ENCODE measurements at regions not wholly inside any gene's neighbourhood (a gene's known extent, or its start where the extent isn't known, plus 50 kb on each side); places are given as distances from the start of the nearest gene placed in this dataset.

- Histone ChIP-seq H3K4me2 (ENCODE audit: insufficient read depth, insufficient read length, low read length) (no peak overlapping the region), H3K27me3 (ENCODE audit: insufficient read depth, low read length) (no peaks in the 10 kb centered on the region; the same call in 1 of the 2 replicates), H3K18ac (ENCODE audit: insufficient read length, low read depth, low read length) (no peak overlapping the region), H3K27ac (ENCODE audit: insufficient read length, low read depth, low read length) (no peak overlapping the region), H3K56ac (ENCODE audit: insufficient read length, low read depth, low read length) (no peak overlapping the region), H2BK15ac (ENCODE audit: low read depth, low read length) (no peak overlapping the region), H2BK5ac (ENCODE audit: insufficient read length, low read length) (no peak overlapping the region), H2BK12ac (ENCODE audit: insufficient read length, low read depth, low read length) (no peak overlapping the region), H3K14ac (ENCODE audit: insufficient read depth, low read length) (no peak overlapping the region), H4K91ac (ENCODE audit: insufficient read length, low read depth, low read length) (no peak overlapping the region), H2AK5ac (ENCODE audit: insufficient read length, low read length) (no peak overlapping the region), H3T11ph (ENCODE audit: low read length) (no peak overlapping the region), H3K79me1 (ENCODE audit: insufficient read depth, low read depth, low read length, poor library complexity, severe bottlenecking) (no peaks in the 10 kb centered on the region), H2BK20ac (ENCODE audit: low read depth, low read length, poor library complexity, severe bottlenecking) (no peak overlapping the region), H3K23ac (ENCODE audit: insufficient read length, low read depth, low read length) (no peak overlapping the region), H3K4me1 (ENCODE audit: insufficient read depth, low read length) (no peaks in the 10 kb centered on the region), H3K79me2 (ENCODE audit: insufficient read depth, low read length) (no peaks in the 10 kb centered on the region), H3K9ac (ENCODE audit: extremely low read depth, insufficient read length, low read length) (no peak overlapping the region), H3K23me2 (ENCODE audit: insufficient read length, low read depth, low read length, poor library complexity, severe bottlenecking) (no peaks in the 10 kb centered on the region), H4K8ac (replicated peaks; ENCODE audit: insufficient read length, low read depth, low read length) (no peak overlapping the region), H4K20me1 (ENCODE audit: control insufficient read depth, insufficient read depth, insufficient read length) (no peaks in the 10 kb centered on the region), H3K4ac (ENCODE audit: low read depth, low read length) (no peak overlapping the region), H4K5ac (ENCODE audit: insufficient read length, low read depth, low read length) (no peak overlapping the region), H2BK120ac (ENCODE audit: low read depth, low read length, poor library complexity, severe bottlenecking) (no peak overlapping the region), H3K9me3 (ENCODE audit: control insufficient read depth, low read depth, low read length) (no peaks in the 10 kb centered on the region), H2AFZ (ENCODE audit: low read length) (no peak overlapping the region)
- Mint-ChIP-seq H3K9me3 (peaks cover 0 to 2% of the 10 kb centered on the region in 2 experiments; a peak in 1 of 5 replicates), H3K27me3 (ENCODE audit: low read depth) (peaks cover 24% of the 10 kb centered on the region), H3K36me3 (ENCODE audit: insufficient read depth in 1 of 3, low read depth in 3 of 3) (no peaks in the 10 kb centered on the region), H3K4me1 (no peaks in the 10 kb centered on the region), H3K27ac (no peak overlapping the region; a peak in 1 of 7 replicates), H3K4me3 (no peak overlapping the region)
- no peak for DNase-seq
- TF ChIP-seq CTCF (conservative IDR thresholded peaks at IDR 0.05), result no peak
- WGBS (ENCODE audit: extremely low coverage, insufficient read length, low lambda C conversion rate), result no CpG with 5 or more reads among the region's 9 CpGs
Measured at GRCh38 chr11:71357414-71357813, 90.8 kb downstream of the DHCR7 start.

Measured in H9 (cell line).